Trophoblast cell (in vitro differentiated cells and primary cell): ENCODE measurements at regions not wholly inside any gene's neighbourhood (a gene's known extent, or its start where the extent isn't known, plus 50 kb on each side); places are given as distances from the start of the nearest gene placed in this dataset.

Source experiments
- DNase-seq, 2 donors: peaks; one replicate each; pipeline ENCODE4 v3.0.0-alpha.2; 2016
- H2AFZ ChIP-seq: 2 replicates; pipeline ENCODE4 v1.6.1; 2013; ENCODE audit warnings: low read length, moderate library complexity, mild to moderate bottlenecking; ENCODE audit not compliant: insufficient read depth, poor library complexity
- H2AK5ac ChIP-seq: 2 replicates; pipeline ENCODE4 v1.6.1; 2013; ENCODE audit warnings: mild to moderate bottlenecking, low read length
- H2BK120ac ChIP-seq: 2 replicates; pipeline ENCODE4 v1.6.1; 2013; ENCODE audit warnings: low read length, mild to moderate bottlenecking, moderate library complexity; ENCODE audit not compliant: insufficient read depth, poor library complexity
- H2BK12ac ChIP-seq: 2 replicates; pipeline ENCODE4 v1.6.1; 2013; ENCODE audit warnings: mild to moderate bottlenecking, low read length, moderate library complexity
- H2BK5ac ChIP-seq: 2 replicates; pipeline ENCODE4 v1.6.1; 2013; ENCODE audit warnings: low read length, low read depth, moderate library complexity, mild to moderate bottlenecking; ENCODE audit not compliant: poor library complexity
- H3K14ac ChIP-seq: 2 replicates; pipeline ENCODE4 v1.6.1; 2013; ENCODE audit warnings: mild to moderate bottlenecking, low read length
- H3K18ac ChIP-seq: 2 replicates; pipeline ENCODE4 v1.6.1; 2013; ENCODE audit warnings: mild to moderate bottlenecking, low read length
- H3K23ac ChIP-seq: 2 replicates; pipeline ENCODE4 v1.6.1; 2013; ENCODE audit warnings: low read length
- H3K27ac ChIP-seq: 2 replicates; pipeline ENCODE4 v1.5.1; 2013; ENCODE audit warnings: low read depth, mild to moderate bottlenecking, inconsistent platforms, low read length, moderate library complexity
- H3K27me3 ChIP-seq: 2 replicates; pipeline ENCODE4 v1.6.1; 2013; ENCODE audit warnings: inconsistent platforms, mild to moderate bottlenecking, low read length, moderate library complexity; ENCODE audit not compliant: insufficient read depth
- H3K36me3 ChIP-seq, 2 experiments: 1 replicate in 1 of 2; 2 replicates in 1 of 2; pipeline ENCODE4 v1.6.1; 2013; ENCODE audit warnings: low read length in 2 of 2, mild to moderate bottlenecking in 2 of 2, moderate library complexity in 1 of 2; ENCODE audit not compliant: insufficient read depth in 2 of 2, control insufficient read depth in 1 of 2
- H3K4ac ChIP-seq: 2 replicates; pipeline ENCODE4 v1.6.1; 2013; ENCODE audit warnings: low read depth, mild to moderate bottlenecking, low read length, moderate library complexity
- H3K4me1 ChIP-seq, 2 experiments: 1 replicate in 1 of 2; 2 replicates in 1 of 2; pipeline ENCODE4 v1.6.1; 2013; ENCODE audit warnings: low read length in 2 of 2, mild to moderate bottlenecking in 2 of 2, moderate library complexity in 1 of 2; ENCODE audit not compliant: insufficient read depth in 2 of 2, control insufficient read depth in 1 of 2
- H3K4me2 ChIP-seq: 2 replicates; pipeline ENCODE4 v1.6.1; 2013; ENCODE audit warnings: inconsistent platforms, mild to moderate bottlenecking, low read length, moderate library complexity
- H3K4me3 ChIP-seq: 2 replicates; pipeline ENCODE4 v1.5.1; 2013; ENCODE audit warnings: mild to moderate bottlenecking, low read depth, low read length, inconsistent platforms
- H3K79me1 ChIP-seq: one replicate; pipeline ENCODE4 v1.6.1; 2013; ENCODE audit warnings: low read length
- H3K79me2 ChIP-seq: 2 replicates; pipeline ENCODE4 v1.6.1; 2013; ENCODE audit warnings: low read length, mild to moderate bottlenecking; ENCODE audit not compliant: control insufficient read depth, insufficient read depth, poor library complexity
- H3K9ac ChIP-seq: 2 replicates; pipeline ENCODE4 v1.6.1; 2013; ENCODE audit warnings: mild to moderate bottlenecking, low read length
- H3K9me3 ChIP-seq: 2 replicates; pipeline ENCODE4 v1.6.1; 2013; ENCODE audit warnings: low read depth, mild to moderate bottlenecking, control low read depth, inconsistent platforms, low read length; ENCODE audit not compliant: insufficient read depth
- H4K12ac ChIP-seq: 2 replicates; pipeline ENCODE4 v1.6.1; 2013; ENCODE audit warnings: low read depth, mild to moderate bottlenecking, low read length, moderate library complexity
- H4K8ac ChIP-seq: 2 replicates; pipeline ENCODE4 v1.6.1; 2013; ENCODE audit warnings: low read depth, mild to moderate bottlenecking, low read length, moderate library complexity
- H4K91ac ChIP-seq: one replicate; pipeline ENCODE4 v1.6.1; 2013; ENCODE audit warnings: low read depth, mild to moderate bottlenecking, low read length, moderate library complexity
- WGBS: extraction: QIAGEN DNeasy Blood & Tissue Kit; methylation state at CpG from one replicate; pipeline ENCODE4 v1.1.7; 2013; ENCODE audit warnings: missing lambda C conversion rate; ENCODE audit not compliant: insufficient read length, insufficient coverage; ENCODE audit errors: extremely low coverage; 5-methylcytosine and 5-hydroxymethylcytosine counted together

DNA sequence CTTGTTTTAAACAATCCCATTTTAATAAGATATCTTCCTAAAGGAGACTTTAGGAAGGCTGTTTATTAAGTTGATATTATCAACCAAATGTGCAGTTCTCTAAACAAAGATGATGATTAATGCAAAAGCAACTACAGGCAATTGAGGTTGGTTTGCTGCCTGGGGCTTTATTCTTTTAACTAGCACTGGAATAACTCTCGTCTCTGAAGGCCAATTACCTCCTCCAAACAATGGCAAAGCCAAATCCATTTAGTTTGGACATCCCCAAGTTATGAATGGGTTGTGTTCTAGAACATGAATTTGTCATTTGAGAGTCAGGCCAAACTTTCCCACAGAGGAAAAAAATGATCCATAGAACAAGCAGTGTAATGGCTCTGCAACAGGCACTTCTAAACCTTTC is 114.1 kb downstream of the SLC16A9 start:
- Histone ChIP-seq H4K91ac (no peak overlapping the region), H2BK120ac (no peak overlapping the region), H3K27me3 (no peaks in the 10 kb centered on the region), H3K79me2 (no peaks in the 10 kb centered on the region), H3K9me3 (peaks cover 2% of the 10 kb centered on the region), H2AFZ (no peak overlapping the region), H3K18ac (no peak overlapping the region), H4K12ac (no peak overlapping the region), H3K9ac (no peak overlapping the region), H3K14ac (no peak overlapping the region), H4K8ac (no peak overlapping the region), H2BK5ac (no peak overlapping the region), H3K4me1 (no peaks in the 10 kb centered on the region), H2AK5ac (no peak overlapping the region), H3K23ac (no peak overlapping the region), H3K4ac (no peak overlapping the region), H3K36me3 (no peaks in the 10 kb centered on the region), H3K4me3 (no peak overlapping the region), H3K4me2 (no peak overlapping the region), H3K27ac (no peak overlapping the region), H3K79me1 (no peaks in the 10 kb centered on the region), H2BK12ac (no peak overlapping the region)
- WGBS, result no CpG with 5 or more reads among the region's 1 CpG
- peak in 1 of 2 donors; percentile 32 for DNase-seq

DNA sequence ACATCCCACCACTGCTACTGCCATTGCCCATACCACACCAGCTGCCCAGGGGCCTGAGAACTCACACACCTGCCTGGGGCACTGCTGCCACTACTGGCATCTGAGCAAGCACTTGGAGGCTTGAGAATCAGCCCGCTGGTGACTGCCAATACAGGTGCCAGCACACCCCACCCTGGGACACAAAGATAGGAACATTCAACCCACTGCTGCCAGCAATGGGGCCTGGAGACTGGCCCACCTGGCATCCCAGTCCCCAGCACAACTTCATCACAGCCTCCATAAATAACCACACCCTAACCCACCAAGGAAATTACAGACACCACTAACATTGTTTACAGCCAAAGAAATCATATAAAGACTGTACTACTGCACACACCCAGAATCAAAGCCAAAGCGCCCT is 115.9 kb downstream of the SLC16A9 start:
- no peak overlapping the region for H2AFZ ChIP-seq
- no peak overlapping the region for H4K8ac ChIP-seq
- no peak overlapping the region for H3K4ac ChIP-seq
- H3K79me2 ChIP-seq, result no peaks in the 10 kb centered on the region
- no peak overlapping the region for H3K14ac ChIP-seq
- no peak overlapping the region for H2BK5ac ChIP-seq
- H3K18ac ChIP-seq, result no peak overlapping the region
- no peak overlapping the region for H4K91ac ChIP-seq
- H4K12ac ChIP-seq, result no peak overlapping the region
- no peaks in the 10 kb centered on the region for H3K36me3 ChIP-seq
- no peak overlapping the region for H2BK12ac ChIP-seq
- no peaks in the 10 kb centered on the region for H3K79me1 ChIP-seq
- H2AK5ac ChIP-seq, result no peak overlapping the region
- H3K27ac ChIP-seq, result no peak overlapping the region
- WGBS, result no CpG with 5 or more reads among the region's 2 CpGs
- DNase-seq, result no peak
- H3K4me1 ChIP-seq, result no peaks in the 10 kb centered on the region
- H3K23ac ChIP-seq, result no peak overlapping the region
- H3K4me2 ChIP-seq, result no peak overlapping the region
- H3K27me3 ChIP-seq, result no peaks in the 10 kb centered on the region
- H3K4me3 ChIP-seq, result no peak overlapping the region
- no peak overlapping the region for H3K9ac ChIP-seq
- H2BK120ac ChIP-seq, result no peak overlapping the region
- peaks cover 2% of the 10 kb centered on the region for H3K9me3 ChIP-seq

DNA sequence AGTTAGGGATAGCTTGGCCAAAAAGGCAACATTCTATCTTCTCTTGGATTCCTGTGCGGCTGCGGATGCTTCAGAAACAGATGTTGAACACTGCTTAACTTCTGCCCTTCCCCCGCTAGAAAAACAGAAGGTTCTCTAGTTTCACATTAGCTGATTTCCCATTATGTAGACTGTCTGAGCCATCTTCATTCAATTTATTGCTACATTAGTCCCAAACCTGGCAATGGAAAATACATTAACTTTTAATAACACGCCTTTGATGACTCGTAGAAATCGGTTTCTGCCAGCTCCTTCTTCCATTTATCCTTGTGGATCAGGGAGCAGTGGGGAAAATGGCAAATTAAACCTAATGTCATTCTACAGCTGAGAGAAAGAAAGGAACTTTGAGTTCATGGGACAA is 119.9 kb downstream of the SLC16A9 start:
- no peaks in the 10 kb centered on the region for H3K79me1 ChIP-seq
- no peak overlapping the region for H4K8ac ChIP-seq
- DNase-seq, result no peak
- H2AK5ac ChIP-seq, result no peak overlapping the region
- H3K36me3 ChIP-seq, result no peaks in the 10 kb centered on the region
- peaks cover 2% of the 10 kb centered on the region for H3K9me3 ChIP-seq
- no peak overlapping the region for H3K27ac ChIP-seq
- H3K18ac ChIP-seq, result no peak overlapping the region
- H3K27me3 ChIP-seq, result no peaks in the 10 kb centered on the region
- no peak overlapping the region for H4K12ac ChIP-seq
- no peaks in the 10 kb centered on the region for H3K79me2 ChIP-seq
- H4K91ac ChIP-seq, result no peak overlapping the region
- no peak overlapping the region for H2BK5ac ChIP-seq
- H3K4ac ChIP-seq, result no peak overlapping the region
- no peak overlapping the region for H3K4me3 ChIP-seq
- no peaks in the 10 kb centered on the region for H3K4me1 ChIP-seq
- H3K14ac ChIP-seq, result no peak overlapping the region
- H2BK12ac ChIP-seq, result no peak overlapping the region
- no peak overlapping the region for H2AFZ ChIP-seq
- no CpG with 5 or more reads among the region's 6 CpGs for WGBS
- H3K4me2 ChIP-seq, result no peak overlapping the region
- H3K23ac ChIP-seq, result no peak overlapping the region
- H2BK120ac ChIP-seq, result no peak overlapping the region
- no peak overlapping the region for H3K9ac ChIP-seq

DNA sequence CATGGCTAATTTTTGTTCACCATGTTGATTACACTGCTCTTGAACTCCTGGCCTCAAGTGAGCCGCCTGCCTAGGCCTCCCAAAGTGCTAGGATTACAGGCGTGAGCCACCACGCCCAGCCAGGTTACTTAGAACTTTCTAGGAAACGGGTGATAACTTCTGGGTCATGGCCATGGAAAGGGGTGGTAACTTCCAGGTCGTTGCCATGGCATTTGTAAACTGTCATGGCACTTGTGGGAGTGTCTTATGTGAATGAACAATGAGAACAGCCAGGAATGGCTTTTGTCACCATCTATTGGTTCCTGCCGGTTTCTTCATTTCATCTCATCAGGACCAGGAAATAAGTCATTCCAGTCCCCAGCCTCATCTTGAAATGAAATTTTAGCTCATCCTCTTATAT is 120.9 kb downstream of the SLC16A9 start:
- no peaks in the 10 kb centered on the region for H3K27me3 ChIP-seq
- no peak overlapping the region for H3K14ac ChIP-seq

More for the DNA sequence above, 120.9 kb downstream of the SLC16A9 start:
- Histone ChIP-seq H3K9me3 (peaks cover 2% of the 10 kb centered on the region), H2BK5ac (no peak overlapping the region), H2BK120ac (no peak overlapping the region), H3K27ac (no peak overlapping the region), H2AK5ac (no peak overlapping the region), H2AFZ (no peak overlapping the region), H3K4me2 (no peak overlapping the region), H3K9ac (no peak overlapping the region), H3K4me3 (no peak overlapping the region), H4K8ac (no peak overlapping the region), H3K4ac (no peak overlapping the region), H2BK12ac (no peak overlapping the region), H3K36me3 (no peaks in the 10 kb centered on the region), H4K12ac (no peak overlapping the region), H3K79me1 (no peaks in the 10 kb centered on the region), H4K91ac (no peak overlapping the region), H3K4me1 (no peaks in the 10 kb centered on the region), H3K23ac (no peak overlapping the region), H3K18ac (no peak overlapping the region), H3K79me2 (no peaks in the 10 kb centered on the region)
- WGBS, result no CpG with 5 or more reads among the region's 6 CpGs
- no peak for DNase-seq
